ENCODE measurements at regions not wholly inside any gene's neighbourhood (a gene's known extent, or its start where the extent isn't known, plus 50 kb on each side); places are given as distances from the start of the nearest gene placed in this dataset.

GRCh38 chr1:190633488-190633887, 155.8 kb upstream of the BRINP3 start:
- H3K27me3 ChIP-seq (replicated peaks), result no peaks in the 10 kb centered on the region
- no peak overlapping the region for H3K27ac ChIP-seq
- no peaks in the 10 kb centered on the region for H3K36me3 ChIP-seq (replicated peaks)
- in situ Hi-C loops (cut with HindIII; ENCODE audit: low pct_ligation_motif_present, low sequenced_read_pairs), result no loop called here
- DNase-seq, result no peak
- no peak overlapping the region for H3K4me3 ChIP-seq (ENCODE audit: low read depth, low read length)
- no peak for TF ChIP-seq CTCF (IDR thresholded peaks at IDR 0.05; ENCODE audit: low read depth, low read length, missing control alignments)

GRCh38 chr1:190634134-190634533, 156.5 kb upstream of the BRINP3 start:
- Histone ChIP-seq H3K27me3 (replicated peaks) (no peaks in the 10 kb centered on the region), H3K36me3 (replicated peaks) (no peaks in the 10 kb centered on the region), H3K4me3 (ENCODE audit: low read depth, low read length) (no peak overlapping the region), H3K27ac (no peak overlapping the region)
- no peak for TF ChIP-seq CTCF (IDR thresholded peaks at IDR 0.05; ENCODE audit: low read depth, low read length, missing control alignments)
- in situ Hi-C loops (cut with HindIII; ENCODE audit: low pct_ligation_motif_present, low sequenced_read_pairs), result no loop called here
- DNase-seq, result no peak

GRCh38 chr1:190649553-190649952, 171.9 kb upstream of the BRINP3 start:
- H3K36me3 ChIP-seq (replicated peaks), result no peaks in the 10 kb centered on the region
- no peak overlapping the region for H3K27ac ChIP-seq
- H3K27me3 ChIP-seq (replicated peaks), result no peaks in the 10 kb centered on the region
- H3K4me3 ChIP-seq (ENCODE audit: low read depth, low read length), result no peak overlapping the region
- no peak for DNase-seq
- no peak for TF ChIP-seq CTCF (IDR thresholded peaks at IDR 0.05; ENCODE audit: low read depth, low read length, missing control alignments)
- in situ Hi-C loops (cut with HindIII; ENCODE audit: low pct_ligation_motif_present, low sequenced_read_pairs), result no loop called here

- no peak for TF ChIP-seq CTCF (IDR thresholded peaks at IDR 0.05; ENCODE audit: low read depth, low read length, missing control alignments)
Measured at GRCh38 chr1:190658907-190659306, 181.2 kb upstream of the BRINP3 start.

GRCh38 chr1:190663962-190664361, 186.3 kb upstream of the BRINP3 start:
- DNase-seq, result no peak
- in situ Hi-C loops (cut with HindIII; ENCODE audit: low pct_ligation_motif_present, low sequenced_read_pairs), result no loop called here
- TF ChIP-seq CTCF (IDR thresholded peaks at IDR 0.05; ENCODE audit: low read depth, low read length, missing control alignments), result no peak
- H3K27ac ChIP-seq, result no peak overlapping the region
- H3K27me3 ChIP-seq (replicated peaks), result no peaks in the 10 kb centered on the region
- H3K36me3 ChIP-seq (replicated peaks), result no peaks in the 10 kb centered on the region
- H3K4me3 ChIP-seq (ENCODE audit: low read depth, low read length), result no peak overlapping the region

More at GRCh38 chr1:190658907-190659306, 181.2 kb upstream of the BRINP3 start:
- DNase-seq, result no peak
- in situ Hi-C loops (cut with HindIII; ENCODE audit: low pct_ligation_motif_present, low sequenced_read_pairs), result no loop called here
- Histone ChIP-seq H3K27ac (no peak overlapping the region), H3K27me3 (replicated peaks) (no peaks in the 10 kb centered on the region), H3K36me3 (replicated peaks) (no peaks in the 10 kb centered on the region), H3K4me3 (ENCODE audit: low read depth, low read length) (no peak overlapping the region)

- no peak overlapping the region for H3K4me3 ChIP-seq (ENCODE audit: low read depth, low read length)
- no peak for DNase-seq
- in situ Hi-C loops (cut with HindIII; ENCODE audit: low pct_ligation_motif_present, low sequenced_read_pairs), result no loop called here
- H3K36me3 ChIP-seq (replicated peaks), result no peaks in the 10 kb centered on the region
- no peaks in the 10 kb centered on the region for H3K27me3 ChIP-seq (replicated peaks)
- H3K27ac ChIP-seq, result no peak overlapping the region
- no peak for TF ChIP-seq CTCF (IDR thresholded peaks at IDR 0.05; ENCODE audit: low read depth, low read length, missing control alignments)
Measured at GRCh38 chr1:190665045-190665444, 187.4 kb upstream of the BRINP3 start.
